MCF 10A (cell line): ENCODE measurements at regions not wholly inside any gene's neighbourhood (a gene's known extent, or its start where the extent isn't known, plus 50 kb on each side); places are given as distances from the start of the nearest gene placed in this dataset.
"Not testable (repeated sequence)": the region's sequence is repeated elsewhere in the genome, so short reads cannot be mapped to it uniquely, and the experiment has no call there.

ENCODE experiments used
- BruUV-seq: library from RNA; stranded (reverse); fragments of 400-500 nt; replicated peaks from 2 replicates; lab custom pipeline; 2021; lab: Mats Ljungman, UMichigan
- CTCF ChIA-PET: fragments of 300-600 bp; sonication (Branson Sonifier 250); formaldehyde crosslinking; extraction: SDS; loops from one replicate; lab custom pipeline; 2021; ENCODE audit warnings: antibody characterized with exemption, inconsistent platforms; lab: Yijun Ruan, JAX
- POLR2A ChIA-PET: fragments of 300-600, 350-650 bp; sonication (Branson Sonifier 250); formaldehyde crosslinking; extraction: SDS; loops from one replicate; lab custom pipeline; 2020; ENCODE audit warnings: antibody characterized with exemption, inconsistent platforms; lab: Yijun Ruan, JAX
- DNase-seq: peaks from one replicate; pipeline ENCODE4 v3.0.0-alpha.2; 2018; ENCODE audit not compliant: unreplicated experiment
- H3K27ac Mint-ChIP-seq: one replicate; pipeline ENCODE4 v1.8.0; 2022; ENCODE audit warnings: mild to moderate bottlenecking, low read depth, mixed read lengths; ENCODE audit not compliant: unreplicated experiment
- H3K27me3 Mint-ChIP-seq: one replicate; pipeline ENCODE4 v1.8.0; 2022; ENCODE audit warnings: mixed read lengths; ENCODE audit not compliant: insufficient read depth, unreplicated experiment
- H3K36me3 Mint-ChIP-seq: one replicate; pipeline ENCODE4 v1.8.0; 2022; ENCODE audit warnings: mild to moderate bottlenecking, moderate library complexity, mixed read lengths; ENCODE audit not compliant: insufficient read depth, unreplicated experiment
- H3K4me1 Mint-ChIP-seq: one replicate; pipeline ENCODE4 v1.8.0; 2022; ENCODE audit warnings: mixed read lengths; ENCODE audit not compliant: insufficient read depth, unreplicated experiment
- H3K4me3 Mint-ChIP-seq: one replicate; pipeline ENCODE4 v1.8.0; 2022; ENCODE audit warnings: mild to moderate bottlenecking, moderate library complexity, mixed read lengths; ENCODE audit not compliant: unreplicated experiment
- H3K9me3 Mint-ChIP-seq: one replicate; pipeline ENCODE4 v1.8.0; 2022; ENCODE audit warnings: mixed read lengths; ENCODE audit not compliant: unreplicated experiment
- intact Hi-C: fragments of 100-400 bp; cut with micrococcal nuclease; formaldehyde crosslinking; loops from 2 replicates; pipeline ENCODE4 v1.14.1; 2022
- TF ChIP-seq, protein P1 (sequence below): fragments of 200-600 bp; IDR thresholded peaks from one replicate; pipeline ENCODE4 v1.8.0; 2022; ENCODE audit warnings: antibody characterized with exemption, mild to moderate bottlenecking; ENCODE audit not compliant: unreplicated experiment

DNA sequence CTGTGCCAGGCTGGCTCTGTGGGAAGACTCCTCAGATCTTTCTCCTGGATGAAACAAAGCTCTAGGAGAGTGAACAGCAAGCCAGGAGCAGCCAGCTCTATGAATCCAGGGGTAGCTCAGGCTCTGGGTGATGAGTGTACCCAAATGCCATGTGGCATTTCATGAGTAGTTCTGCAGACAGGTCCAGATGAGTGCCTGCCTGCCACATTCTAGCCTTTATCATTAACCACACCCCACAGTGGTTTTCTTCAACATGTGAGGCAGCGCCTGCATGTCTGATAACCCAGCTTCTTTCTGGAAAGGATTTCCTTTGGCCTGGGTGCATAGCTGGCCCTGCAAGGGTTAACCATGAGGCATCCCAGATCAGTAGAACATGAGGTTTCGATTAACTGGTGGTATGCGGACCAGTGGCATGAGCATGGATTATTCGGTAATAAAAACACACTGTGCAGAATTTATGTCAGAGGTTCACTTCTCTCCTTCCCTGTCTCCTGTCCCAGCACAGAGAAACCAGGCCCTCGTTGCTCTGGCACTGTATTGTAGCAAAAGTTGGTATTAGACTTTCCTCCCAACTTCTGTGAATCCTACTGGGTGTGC is 381.9 kb upstream of the ZNF462 start:
- TF ChIP-seq, protein P1, sequence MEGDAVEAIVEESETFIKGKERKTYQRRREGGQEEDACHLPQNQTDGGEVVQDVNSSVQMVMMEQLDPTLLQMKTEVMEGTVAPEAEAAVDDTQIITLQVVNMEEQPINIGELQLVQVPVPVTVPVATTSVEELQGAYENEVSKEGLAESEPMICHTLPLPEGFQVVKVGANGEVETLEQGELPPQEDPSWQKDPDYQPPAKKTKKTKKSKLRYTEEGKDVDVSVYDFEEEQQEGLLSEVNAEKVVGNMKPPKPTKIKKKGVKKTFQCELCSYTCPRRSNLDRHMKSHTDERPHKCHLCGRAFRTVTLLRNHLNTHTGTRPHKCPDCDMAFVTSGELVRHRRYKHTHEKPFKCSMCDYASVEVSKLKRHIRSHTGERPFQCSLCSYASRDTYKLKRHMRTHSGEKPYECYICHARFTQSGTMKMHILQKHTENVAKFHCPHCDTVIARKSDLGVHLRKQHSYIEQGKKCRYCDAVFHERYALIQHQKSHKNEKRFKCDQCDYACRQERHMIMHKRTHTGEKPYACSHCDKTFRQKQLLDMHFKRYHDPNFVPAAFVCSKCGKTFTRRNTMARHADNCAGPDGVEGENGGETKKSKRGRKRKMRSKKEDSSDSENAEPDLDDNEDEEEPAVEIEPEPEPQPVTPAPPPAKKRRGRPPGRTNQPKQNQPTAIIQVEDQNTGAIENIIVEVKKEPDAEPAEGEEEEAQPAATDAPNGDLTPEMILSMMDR, result no peak
- Mint-ChIP-seq H3K27ac (no peak overlapping the region), H3K36me3 (no peaks in the 10 kb centered on the region), H3K27me3 (no peaks in the 10 kb centered on the region), H3K4me1 (peaks cover 32% of the 10 kb centered on the region), H3K4me3 (no peak overlapping the region), H3K9me3 (no peaks in the 10 kb centered on the region)
- no TSS peak for BruUV-seq
- ChIA-PET CTCF (no interaction called here), POLR2A (no interaction called here)
- intact Hi-C loops, result no loop called here
- DNase-seq, result no peak

DNA sequence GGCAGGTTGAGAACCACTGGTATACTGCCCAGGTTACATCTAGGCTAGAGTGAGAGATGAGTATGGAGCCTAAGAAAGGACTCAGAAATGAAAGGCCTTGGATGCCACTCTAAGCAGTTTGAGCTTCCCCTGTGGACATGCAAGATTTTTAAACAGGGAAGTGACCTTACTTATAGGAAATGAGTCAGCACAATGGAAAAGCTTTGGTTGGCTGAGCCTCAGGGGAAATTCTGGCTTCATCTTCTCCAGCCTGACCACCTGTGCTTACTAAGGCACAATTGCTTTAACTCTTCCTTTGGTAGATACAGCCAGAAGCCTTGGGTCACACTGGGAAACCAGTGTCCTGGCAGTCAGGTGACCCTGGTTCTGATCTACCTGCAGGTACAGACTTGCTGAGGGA is 380.2 kb upstream of the ZNF462 start:
- intact Hi-C loops, result no loop called here
- peak; percentile 78 for DNase-seq
- no peaks in the 10 kb centered on the region for H3K36me3 Mint-ChIP-seq

DNA sequence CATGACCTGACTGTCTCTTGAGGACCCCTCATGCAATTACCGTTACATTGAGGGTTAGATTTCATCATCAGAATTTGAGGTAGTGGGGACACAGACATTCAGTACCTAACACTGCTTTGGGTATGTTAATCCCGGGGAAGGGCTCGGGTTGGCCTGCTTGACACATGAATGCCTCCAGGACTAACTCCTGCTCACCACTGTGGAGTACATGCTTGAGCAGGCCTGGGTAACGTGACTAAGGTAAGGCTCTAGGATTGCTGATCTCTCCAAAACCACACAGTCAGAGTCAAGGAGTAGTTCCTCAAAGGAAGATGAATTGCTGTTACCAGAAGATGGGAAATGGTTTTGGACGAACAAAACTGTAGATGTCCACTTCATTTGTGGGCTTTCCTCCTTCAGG is 376.3 kb upstream of the ZNF462 start:
- TF ChIP-seq, protein P1, result no peak
- no peak overlapping the region for H3K27ac Mint-ChIP-seq
- ChIA-PET CTCF (no interaction called here), POLR2A (interaction anchor here (0.6 kb wide), 1 partner anchor 96 kb away, joined by 3 read pairs; no protein-coding TSS in a partner anchor)
- intact Hi-C loops, result no loop called here
- no peak overlapping the region for H3K4me3 Mint-ChIP-seq
- H3K36me3 Mint-ChIP-seq, result no peaks in the 10 kb centered on the region
- DNase-seq, result no peak
- BruUV-seq, result no TSS peak
- H3K27me3 Mint-ChIP-seq, result no peaks in the 10 kb centered on the region
- no peaks in the 10 kb centered on the region for H3K9me3 Mint-ChIP-seq
- H3K4me1 Mint-ChIP-seq, result peaks cover 18% of the 10 kb centered on the region

More for the DNA sequence above, 380.2 kb upstream of the ZNF462 start:
- ChIA-PET CTCF (interaction anchor here (0.5 kb wide), 1 partner anchor 13 kb away, joined by 3 read pairs; no protein-coding TSS in a partner anchor), POLR2A (interaction anchor here (0.7 kb wide), 1 partner anchor 242 kb away, joined by 3 read pairs; no protein-coding TSS in a partner anchor)
- Mint-ChIP-seq H3K4me1 (peaks cover 32% of the 10 kb centered on the region), H3K27me3 (no peaks in the 10 kb centered on the region), H3K4me3 (no peak overlapping the region), H3K27ac (peak overlapping the region; percentile 65), H3K9me3 (no peaks in the 10 kb centered on the region)
- TF ChIP-seq, protein P1, result no peak
- no TSS peak for BruUV-seq

DNA sequence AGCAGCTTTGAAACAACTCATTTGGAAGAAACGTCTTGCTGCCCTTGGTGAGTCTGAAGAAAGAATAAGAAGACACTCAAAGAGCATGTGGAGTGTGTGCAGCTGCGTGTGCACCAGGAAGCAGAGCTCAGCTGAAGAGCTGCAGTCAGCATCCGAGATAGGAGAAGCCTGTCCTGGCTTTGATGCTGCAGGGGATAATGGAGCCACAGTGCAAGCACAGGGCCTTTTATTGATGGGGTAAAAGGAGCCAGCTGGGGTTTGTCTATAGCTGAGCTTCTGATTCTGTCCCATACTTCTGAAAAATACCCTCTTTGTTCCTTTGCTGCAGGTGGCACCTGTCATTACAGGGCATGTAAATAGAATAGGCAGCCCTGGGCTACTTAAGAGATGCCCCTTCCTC is 375.7 kb upstream of the ZNF462 start:
- no TSS peak for BruUV-seq
- H3K4me3 Mint-ChIP-seq, result no peak overlapping the region
- no peak overlapping the region for H3K27ac Mint-ChIP-seq
- H3K36me3 Mint-ChIP-seq, result no peaks in the 10 kb centered on the region
- no peaks in the 10 kb centered on the region for H3K9me3 Mint-ChIP-seq
- peaks cover 13% of the 10 kb centered on the region for H3K4me1 Mint-ChIP-seq
- intact Hi-C loops, result no loop called here
- TF ChIP-seq, protein P1, result no peak
- no peak for DNase-seq
- CTCF ChIA-PET, result no interaction called here
- POLR2A ChIA-PET, result no interaction called here
- H3K27me3 Mint-ChIP-seq, result no peaks in the 10 kb centered on the region

DNA sequence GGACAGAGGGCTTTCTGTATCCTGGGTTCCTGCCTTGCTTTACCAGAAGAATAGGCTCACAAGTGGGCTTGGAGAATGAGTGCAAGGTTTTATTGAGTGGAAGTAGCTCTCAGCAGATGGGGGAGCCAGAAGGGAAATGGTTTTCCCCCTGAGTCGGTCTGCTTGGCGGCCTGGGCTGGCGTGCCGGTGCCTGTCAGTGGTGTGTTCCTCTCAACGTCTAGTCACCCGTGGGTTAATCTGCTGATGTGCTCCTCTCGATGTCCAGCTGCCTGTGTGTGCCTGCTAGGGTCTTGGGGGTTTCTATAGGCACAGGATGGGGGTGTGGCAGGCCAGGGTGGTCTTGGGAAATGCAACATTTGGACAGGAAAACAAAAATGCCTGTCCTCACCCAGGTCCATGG is 370.8 kb upstream of the ZNF462 start:
- H3K4me3 Mint-ChIP-seq, DNase-seq, POLR2A ChIA-PET, BruUV-seq, H3K27ac Mint-ChIP-seq, intact Hi-C loops, CTCF ChIA-PET, H3K27me3 Mint-ChIP-seq, H3K36me3 Mint-ChIP-seq, H3K9me3 Mint-ChIP-seq, H3K4me1 Mint-ChIP-seq: not testable (repeated sequence)
